T-cell (primary cell): ENCODE measurements at regions not wholly inside any gene's neighbourhood (a gene's known extent, or its start where the extent isn't known, plus 50 kb on each side); places are given as distances from the start of the nearest gene placed in this dataset.

Experiments
- ATAC-seq, 4 experiments: fragments of 200-7000 bp in 3 of 4; fragments of 150-1000 bp in 1 of 4; cut with Tn5 transposase; replicated peaks in 1 of 4; 1 replicate in 3 of 4; 2 replicates in 1 of 4; pipeline ENCODE4 v1.10.0; 2021; ENCODE audit warnings: moderate library complexity in 3 of 4, mild to moderate bottlenecking in 2 of 4, moderate number of reproducible peaks in 1 of 4
- CTCF ChIA-PET, 2 donors: fragments of 300-600 bp; sonication (Branson Sonifier 250); formaldehyde crosslinking; loops; one replicate each; lab custom pipeline; 2022; ENCODE audit warnings: antibody characterized with exemption in 2 of 2; lab: Charles Lee
- POLR2A ChIA-PET, 2 donors: fragments of 300-600 bp; sonication (Branson Sonifier 250); formaldehyde crosslinking; loops; one replicate each; lab custom pipeline; 2022; ENCODE audit warnings: antibody characterized with exemption in 2 of 2; lab: Charles Lee
- DNase-seq, 35 experiments: peaks; one replicate each; pipeline versions ENCODE4 v3.0.0 to v3.0.0-alpha.2; 2013 to 2023
- H3K27ac ChIP-seq: one replicate; pipeline ENCODE4 v1.5.1; 2013; ENCODE audit warnings: low read length
- H3K27me3 ChIP-seq, 2 experiments: replicated peaks in 1 of 2; 1 replicate in 1 of 2; 2 replicates in 1 of 2; pipeline versions ENCODE4 v1.6.1 to v1.7.0; 2013; ENCODE audit warnings: low read length in 1 of 2, mixed read lengths in 1 of 2; ENCODE audit not compliant: control insufficient read depth in 2 of 2, insufficient read depth in 2 of 2; ENCODE audit errors: extremely low read depth in 1 of 2
- H3K36me3 ChIP-seq, 2 donors: 1 replicate in 1 of 2; 2 replicates in 1 of 2; pipeline versions ENCODE4 v1.6.1 to v1.7.0; 2013; ENCODE audit warnings: low read length in 1 of 2; ENCODE audit not compliant: control insufficient read depth in 2 of 2, insufficient read depth in 1 of 2; ENCODE audit errors: extremely low read depth in 1 of 2
- H3K4me1 ChIP-seq, 2 experiments: 1 replicate in 1 of 2; 2 replicates in 1 of 2; pipeline versions ENCODE4 v1.6.1 to v1.7.0; 2013; ENCODE audit warnings: low read length in 2 of 2, mixed read lengths in 1 of 2; ENCODE audit not compliant: insufficient read depth in 2 of 2, control insufficient read depth in 1 of 2; ENCODE audit errors: extremely low read depth in 1 of 2
- H3K4me3 ChIP-seq, 2 donors: 1 replicate in 1 of 2; 2 replicates in 1 of 2; pipeline versions ENCODE4 v1.5.1 to v1.7.0; 2013; ENCODE audit warnings: mild to moderate bottlenecking in 2 of 2, low read length in 1 of 2, moderate library complexity in 1 of 2; ENCODE audit not compliant: control insufficient read depth in 1 of 2; ENCODE audit errors: extremely low read depth in 1 of 2
- H3K9me3 ChIP-seq: 2 replicates; pipeline ENCODE4 v1.7.0; 2013
- H3K27ac Mint-ChIP-seq, 2 donors: one replicate each; pipeline ENCODE4 v1.8.0; 2020 to 2021; ENCODE audit warnings: mild to moderate bottlenecking in 2 of 2, mixed read lengths in 2 of 2
- H3K27me3 Mint-ChIP-seq, 2 donors: one replicate each; pipeline ENCODE4 v1.8.0; 2021 to 2022; ENCODE audit warnings: mixed read lengths in 2 of 2
- H3K36me3 Mint-ChIP-seq: one replicate; pipeline ENCODE4 v1.8.0; 2021; ENCODE audit warnings: mixed read lengths
- H3K4me1 Mint-ChIP-seq, 3 donors: one replicate each; pipeline ENCODE4 v1.8.0; 2020 to 2022; ENCODE audit warnings: mixed read lengths in 3 of 3, mild to moderate bottlenecking in 1 of 3
- H3K4me3 Mint-ChIP-seq, 3 donors: one replicate each; pipeline ENCODE4 v1.8.0; 2020 to 2022; ENCODE audit warnings: mild to moderate bottlenecking in 3 of 3, mixed read lengths in 3 of 3, moderate library complexity in 3 of 3
- H3K9me3 Mint-ChIP-seq, 3 donors: one replicate each; pipeline ENCODE4 v1.8.0; 2020 to 2022; ENCODE audit warnings: mixed read lengths in 3 of 3
- WGBS: methylation state at CpG from one replicate; pipeline ENCODE4 v1.1.5; 2013; ENCODE audit warnings: missing lambda C conversion rate; ENCODE audit not compliant: insufficient coverage; 5-methylcytosine and 5-hydroxymethylcytosine counted together

DNA sequence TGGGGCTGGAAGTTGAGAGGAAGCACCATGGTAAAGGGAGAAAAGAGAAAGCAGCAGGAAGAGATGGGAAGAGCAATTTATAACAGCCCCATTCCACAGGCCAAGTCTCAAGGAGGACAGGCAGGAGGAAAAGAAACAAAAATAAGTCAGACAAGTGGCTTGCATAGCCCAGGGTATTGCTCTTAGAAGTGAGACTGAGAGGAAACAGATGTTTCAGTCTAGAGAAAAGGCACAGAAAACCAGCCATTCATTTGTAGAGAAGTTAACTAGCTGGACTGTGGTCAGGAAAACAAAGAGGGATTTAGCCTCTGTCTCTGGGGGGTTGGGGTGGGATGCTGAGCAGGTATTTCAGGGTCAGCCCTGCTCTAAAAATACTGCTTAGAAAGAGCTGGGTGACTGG, 175.0 kb upstream of the ARHGEF9 start:
- H3K27me3 ChIP-seq = no peaks in the 10 kb centered on the region
- no peaks in the 10 kb centered on the region for H3K27me3 Mint-ChIP-seq
- no peak overlapping the region for H3K4me3 Mint-ChIP-seq
- H3K27ac ChIP-seq = no peak overlapping the region
- no peaks in the 10 kb centered on the region for H3K4me1 Mint-ChIP-seq
- H3K4me1 ChIP-seq = no peaks in the 10 kb centered on the region
- H3K9me3 ChIP-seq = no peaks in the 10 kb centered on the region
- H3K36me3 ChIP-seq = no peaks in the 10 kb centered on the region
- DNase-seq = no peak
- no peak for ATAC-seq
- POLR2A ChIA-PET = no interaction called here
- CTCF ChIA-PET = no interaction called here
- no peak overlapping the region for H3K4me3 ChIP-seq
- H3K36me3 Mint-ChIP-seq = no peaks in the 10 kb centered on the region
- H3K9me3 Mint-ChIP-seq = peaks cover 0 to 12% (median 5%) of the 10 kb centered on the region in 3 donors
- no peak overlapping the region for H3K27ac Mint-ChIP-seq

DNA sequence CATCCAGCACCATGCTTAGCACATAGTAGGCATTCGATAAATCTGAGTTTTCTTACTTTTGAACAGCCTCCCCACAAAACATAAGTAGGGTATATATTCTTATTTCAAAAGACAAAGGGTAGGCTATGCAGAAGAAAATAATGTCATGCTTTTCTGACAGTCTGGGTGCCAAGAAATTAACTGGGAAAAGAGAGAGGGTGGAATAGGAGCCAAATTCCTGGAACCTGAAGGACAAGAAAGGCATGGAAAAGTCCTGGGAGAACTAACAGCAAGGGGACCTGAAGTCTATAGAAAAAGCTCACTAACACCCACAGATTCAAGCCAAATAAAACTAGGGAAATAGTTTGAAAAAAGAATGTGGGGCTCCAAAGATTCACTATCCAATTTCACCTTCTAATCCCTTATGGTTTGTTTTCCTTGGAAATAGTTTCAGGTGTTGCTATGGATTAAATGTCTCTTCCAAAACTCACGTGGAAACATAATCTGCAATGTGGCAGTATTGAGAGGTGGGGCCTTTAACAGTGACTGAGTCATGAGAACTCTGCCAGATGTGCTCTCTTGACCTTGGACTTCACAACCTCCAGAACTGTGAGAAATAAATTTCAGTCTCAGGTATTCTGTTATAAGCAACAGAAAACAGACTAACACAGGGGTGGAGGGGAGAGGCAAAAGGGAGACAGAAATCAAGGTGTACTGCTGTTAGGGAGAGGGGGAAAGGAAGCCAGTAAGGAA, 173.3 kb upstream of the ARHGEF9 start:
- Mint-ChIP-seq H3K9me3 (peaks cover under 1 to 25% (median 7%) of the 10 kb centered on the region in 3 donors), H3K27me3 (peaks cover 0 to 12% of the 10 kb centered on the region in 2 donors), H3K36me3 (no peaks in the 10 kb centered on the region), H3K27ac (no peak overlapping the region), H3K4me1 (no peaks in the 10 kb centered on the region), H3K4me3 (no peak overlapping the region)
- Histone ChIP-seq H3K9me3 (no peaks in the 10 kb centered on the region), H3K27ac (no peak overlapping the region), H3K4me1 (no peaks in the 10 kb centered on the region), H3K27me3 (no peaks in the 10 kb centered on the region), H3K36me3 (no peaks in the 10 kb centered on the region), H3K4me3 (no peak overlapping the region)
- ChIA-PET POLR2A (no interaction called here), CTCF (no interaction called here)
- no CpG with 5 or more reads among the region's 2 CpGs for WGBS
- no peak for DNase-seq
- ATAC-seq = no peak

DNA sequence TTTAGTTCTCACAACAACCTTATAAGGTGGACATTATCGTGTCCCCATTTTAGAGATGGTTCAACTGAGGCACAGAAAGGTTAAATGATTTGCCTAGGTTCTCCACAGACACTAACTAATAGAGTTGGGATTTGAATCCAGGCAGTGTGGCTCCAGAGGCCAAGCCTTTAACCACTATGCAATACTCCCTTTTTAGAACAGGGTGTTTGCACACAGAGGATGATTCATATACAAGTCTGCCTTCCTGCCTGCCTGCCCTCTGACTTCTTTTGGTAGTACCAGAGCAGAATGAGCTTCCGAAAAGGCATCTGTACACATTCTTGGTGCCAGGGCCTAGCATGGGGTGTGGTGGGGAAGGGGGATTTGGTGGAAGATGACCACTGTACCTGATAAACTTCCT, 150.8 kb upstream of the ARHGEF9 start:
- POLR2A ChIA-PET = no interaction called here

DNA sequence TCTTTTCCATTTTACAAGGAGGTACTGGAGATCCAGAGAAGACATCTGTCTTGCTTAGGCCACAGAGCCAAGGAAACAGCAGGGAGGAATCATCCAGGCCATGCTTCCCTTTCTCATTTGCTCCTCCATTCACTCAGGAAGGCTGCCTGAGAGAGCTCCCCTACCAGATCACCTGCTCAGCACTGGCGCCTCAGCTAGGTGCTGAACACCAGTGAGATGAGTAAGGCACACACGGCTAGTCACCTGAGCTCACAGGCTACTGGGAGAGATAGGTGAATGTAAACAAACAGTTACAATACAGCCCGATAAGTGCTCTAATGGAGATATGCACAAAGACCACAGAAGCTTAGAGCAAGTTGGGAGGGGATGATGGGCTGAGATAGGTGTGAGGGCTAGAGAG, 149.8 kb upstream of the ARHGEF9 start:
- DNase-seq (no peak), ATAC-seq (no peak)
- Histone ChIP-seq H3K36me3 (no peaks in the 10 kb centered on the region), H3K27me3 (no peaks in the 10 kb centered on the region), H3K27ac (no peak overlapping the region), H3K9me3 (no peaks in the 10 kb centered on the region), H3K4me3 (no peak overlapping the region), H3K4me1 (no peaks in the 10 kb centered on the region)
- H3K4me1 Mint-ChIP-seq = no peaks in the 10 kb centered on the region
- ChIA-PET CTCF (no interaction called here), POLR2A (no interaction called here)
- H3K27ac Mint-ChIP-seq = no peak overlapping the region
- H3K27me3 Mint-ChIP-seq = no peaks in the 10 kb centered on the region
- H3K9me3 Mint-ChIP-seq = peaks cover 0 to 7% (median 3%) of the 10 kb centered on the region in 3 donors
- WGBS = 80% methylated on average over 1 of the region's 3 CpGs
- H3K4me3 Mint-ChIP-seq = no peak overlapping the region
- no peaks in the 10 kb centered on the region for H3K36me3 Mint-ChIP-seq

More for the DNA sequence above, 150.8 kb upstream of the ARHGEF9 start:
- Mint-ChIP-seq H3K27ac (no peak overlapping the region), H3K4me1 (no peaks in the 10 kb centered on the region), H3K4me3 (no peak overlapping the region), H3K9me3 (peaks cover 0 to 4% (median 3%) of the 10 kb centered on the region in 3 donors), H3K27me3 (no peaks in the 10 kb centered on the region), H3K36me3 (no peaks in the 10 kb centered on the region)
- H3K4me3 ChIP-seq = no peak overlapping the region
- DNase-seq = no peak
- H3K27me3 ChIP-seq = no peaks in the 10 kb centered on the region
- WGBS = no CpG with 5 or more reads among the region's 2 CpGs
- H3K27ac ChIP-seq = no peak overlapping the region
- CTCF ChIA-PET = interaction anchor here in 1 of 2 donors (0.6 kb wide), 1 partner anchor 1087 kb away, joined by 3 read pairs; no protein-coding TSS in a partner anchor
- H3K9me3 ChIP-seq = no peaks in the 10 kb centered on the region
- no peak for ATAC-seq
- H3K4me1 ChIP-seq = no peaks in the 10 kb centered on the region
- no peaks in the 10 kb centered on the region for H3K36me3 ChIP-seq

DNA sequence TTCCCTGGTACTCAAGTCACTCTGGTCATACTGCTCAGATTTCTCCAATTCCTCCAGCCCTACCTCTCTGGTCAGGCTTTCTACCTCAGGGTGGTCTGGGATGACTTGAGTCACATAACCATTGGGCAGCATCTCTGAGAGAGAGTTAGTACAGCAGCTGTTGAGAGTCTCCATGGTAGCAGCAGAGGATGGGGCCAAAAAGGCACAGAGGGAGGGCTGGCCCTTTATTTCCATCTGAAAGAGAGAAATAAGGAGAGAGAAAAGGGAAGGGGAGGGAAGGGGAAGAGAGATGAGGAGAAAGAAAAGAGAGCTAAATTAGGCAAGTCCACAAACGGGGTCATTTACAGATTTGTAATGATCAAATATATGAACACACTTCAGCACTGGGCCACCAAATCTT, 149.1 kb upstream of the ARHGEF9 start:
- Mint-ChIP-seq H3K4me3 (no peak overlapping the region), H3K36me3 (no peaks in the 10 kb centered on the region), H3K4me1 (no peaks in the 10 kb centered on the region), H3K27me3 (peaks cover 0 to 4% of the 10 kb centered on the region in 2 donors), H3K27ac (no peak overlapping the region), H3K9me3 (peaks cover 0 to 7% (median 3%) of the 10 kb centered on the region in 3 donors)
- CTCF ChIA-PET = no interaction called here
- H3K4me1 ChIP-seq = no peaks in the 10 kb centered on the region
- ATAC-seq (no peak), DNase-seq (no peak)
- no peaks in the 10 kb centered on the region for H3K36me3 ChIP-seq
- POLR2A ChIA-PET = no interaction called here
- no peak overlapping the region for H3K4me3 ChIP-seq
- H3K27me3 ChIP-seq = no peaks in the 10 kb centered on the region
- no CpG with 5 or more reads among the region's 1 CpG for WGBS
- no peak overlapping the region for H3K27ac ChIP-seq
- no peaks in the 10 kb centered on the region for H3K9me3 ChIP-seq

DNA sequence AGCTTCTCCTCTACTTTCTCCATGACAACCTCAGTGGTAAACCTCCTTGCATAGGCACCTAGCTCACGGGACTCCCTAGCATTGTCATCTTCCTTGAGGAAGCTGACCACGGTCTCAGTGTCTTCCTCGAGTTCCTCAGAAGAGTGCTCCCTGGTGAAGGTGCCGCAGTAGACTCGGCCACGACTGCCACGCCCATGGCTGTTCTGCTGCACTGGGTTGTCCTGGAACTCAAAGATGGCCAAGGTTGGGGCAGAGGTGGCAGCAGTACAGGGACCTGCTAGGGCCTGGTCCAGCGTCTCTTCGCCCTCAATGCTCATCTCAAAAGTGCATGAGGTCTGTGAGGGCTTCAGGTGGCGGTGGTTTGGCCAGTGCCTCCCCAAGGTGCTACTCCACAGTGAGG, 147.9 kb upstream of the ARHGEF9 start:
- Histone ChIP-seq H3K36me3 (no peaks in the 10 kb centered on the region), H3K4me1 (no peaks in the 10 kb centered on the region), H3K27me3 (no peaks in the 10 kb centered on the region), H3K4me3 (no peak overlapping the region), H3K27ac (no peak overlapping the region), H3K9me3 (no peaks in the 10 kb centered on the region)
- Mint-ChIP-seq H3K36me3 (no peaks in the 10 kb centered on the region), H3K9me3 (peaks cover 0 to 7% (median 3%) of the 10 kb centered on the region in 3 donors), H3K27ac (no peak overlapping the region), H3K4me1 (no peaks in the 10 kb centered on the region), H3K27me3 (peaks cover 0 to 4% of the 10 kb centered on the region in 2 donors), H3K4me3 (no peak overlapping the region)
- 96% methylated on average over 10 of the region's 10 CpGs for WGBS
- ATAC-seq = no peak
- ChIA-PET POLR2A (no interaction called here), CTCF (no interaction called here)
- DNase-seq = no peak
